HL-60 (cell line): ENCODE measurements at regions not wholly inside any gene's neighbourhood (a gene's known extent, or its start where the extent isn't known, plus 50 kb on each side); places are given as distances from the start of the nearest gene placed in this dataset.

ENCODE experiments used
- CTCF ChIP-seq: IDR thresholded peaks from one replicate; pipeline ENCODE4 v1.5.1; 2011; ENCODE audit warnings: low read length, control low read depth, inconsistent platforms; ENCODE audit not compliant: insufficient read depth
- POLR2AphosphoS5 ChIP-seq: IDR thresholded peaks from 2 replicates; pipeline ENCODE4 v1.6.1; 2012; ENCODE audit warnings: low read depth
- REST ChIP-seq: IDR thresholded peaks from 2 replicates; pipeline ENCODE4 v1.6.1; 2012; ENCODE audit warnings: low read depth; ENCODE audit not compliant: insufficient replicate concordance
- SPI1 ChIP-seq: IDR thresholded peaks from 2 replicates; pipeline ENCODE4 v1.6.1; 2012; ENCODE audit warnings: low read depth, mild to moderate bottlenecking, borderline replicate concordance

- TF ChIP-seq CTCF (no peak), POLR2AphosphoS5 (no peak), REST (no peak), SPI1 (no peak)
Observed at GRCh38 chr3:31193871-31194270, 299.4 kb upstream of the GADL1 start.
